OCI-LY3 (cell line): ENCODE measurements at regions not wholly inside any gene's neighbourhood (a gene's known extent, or its start where the extent isn't known, plus 50 kb on each side); places are given as distances from the start of the nearest gene placed in this dataset.

ENCODE experiments used
- H2AFZ ChIP-seq: fragments of 200-600, 300-600 bp; shearing (Covaris generic); 2 replicates; pipeline ENCODE4 v1.6.0; 2014; ENCODE audit warnings: antibody characterized with exemption, low read depth, low read length
- H3K27ac ChIP-seq: fragments of 200-600, 300-600 bp; sonication (generic); 2 replicates; pipeline ENCODE4 v1.5.1; 2014; ENCODE audit warnings: mild to moderate bottlenecking, low read length, moderate library complexity, mixed read lengths
- H3K27me3 ChIP-seq: fragments of 200-600, 300-600 bp; sonication (generic); 2 replicates; pipeline ENCODE4 v1.6.1; 2014; ENCODE audit warnings: low read depth, low read length, mixed read lengths
- H3K36me3 ChIP-seq: fragments of 200-600, 300-600 bp; sonication (generic); replicated peaks from 2 replicates; pipeline ENCODE3; 2014; ENCODE audit warnings: low read depth, low read length, mixed read lengths
- H3K4me1 ChIP-seq: fragments of 300-600, 200-600 bp; sonication (generic); 2 replicates; pipeline ENCODE4 v1.6.1; 2014; ENCODE audit warnings: low read length, mixed read lengths
- H3K4me2 ChIP-seq: fragments of 200-600, 300-600 bp; sonication (generic); 2 replicates; pipeline ENCODE4 v1.6.1; 2014; ENCODE audit warnings: low read length, mixed read lengths
- H3K4me3 ChIP-seq: fragments of 300-600, 200-600 bp; sonication (generic); 2 replicates; pipeline ENCODE4 v1.5.1; 2014; ENCODE audit warnings: antibody characterized with exemption, mild to moderate bottlenecking, low read length, moderate library complexity
- H3K79me2 ChIP-seq: fragments of 300-600, 200-600 bp; shearing (Covaris generic); 2 replicates; pipeline ENCODE4 v1.6.1; 2014; ENCODE audit warnings: mild to moderate bottlenecking, low read length, mixed read lengths
- H3K9ac ChIP-seq: fragments of 300-600, 200-600 bp; shearing (Covaris generic); 2 replicates; pipeline ENCODE4 v1.6.0; 2014; ENCODE audit warnings: mild to moderate bottlenecking, low read length, moderate library complexity
- H3K9me3 ChIP-seq: fragments of 200-600, 300-600 bp; shearing (Covaris generic); 2 replicates; pipeline ENCODE4 v1.6.1; 2014; ENCODE audit warnings: low read length, mixed read lengths; ENCODE audit not compliant: insufficient read depth
- H4K20me1 ChIP-seq: fragments of 200-600, 300-600 bp; sonication (generic); 2 replicates; pipeline ENCODE4 v1.6.1; 2016; ENCODE audit warnings: low read length, mixed read lengths; ENCODE audit not compliant: insufficient read depth
- EZH2phosphoT487 ChIP-seq: fragments of 200-600 bp; shearing (Covaris generic); IDR thresholded peaks from 2 replicates; pipeline ENCODE4 v1.6.1; 2018; ENCODE audit warnings: antibody characterized with exemption, mixed run types, low read depth
- TF ChIP-seq, protein P1 (sequence below): fragments of 200-600, 300-600 bp; sonication (generic); IDR thresholded peaks from 2 replicates; pipeline ENCODE4 v1.5.1; 2014; ENCODE audit warnings: antibody characterized with exemption, low read length, low read depth

DNA sequence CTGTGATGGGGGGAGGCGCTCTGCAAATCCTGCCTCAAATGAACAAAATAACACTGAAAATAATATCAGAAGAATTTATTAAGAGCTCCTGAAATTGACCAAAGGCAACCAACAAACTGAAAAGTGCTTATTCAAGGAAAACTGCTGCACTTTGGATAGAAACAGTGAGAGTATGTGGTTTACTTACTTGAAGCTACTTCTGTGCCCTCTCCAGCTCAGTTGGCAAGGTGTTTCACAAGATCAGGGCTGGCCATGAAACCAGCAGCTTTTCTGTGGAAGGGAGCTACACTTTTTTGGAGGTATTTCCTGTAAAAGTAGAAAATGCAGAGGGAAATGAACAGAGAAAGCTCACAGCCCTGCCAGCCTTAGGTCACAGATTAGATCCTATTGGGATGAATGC is 310.0 kb upstream of the SPAG17 start:
- no peaks in the 10 kb centered on the region for H3K4me1 ChIP-seq
- no peaks in the 10 kb centered on the region for H4K20me1 ChIP-seq
- no peaks in the 10 kb centered on the region for H3K27me3 ChIP-seq
- no peaks in the 10 kb centered on the region for H3K9me3 ChIP-seq
- H3K4me3 ChIP-seq = no peak overlapping the region
- no peaks in the 10 kb centered on the region for H3K36me3 ChIP-seq
- H3K79me2 ChIP-seq = no peaks in the 10 kb centered on the region
- H3K27ac ChIP-seq = no peak overlapping the region
- no peak overlapping the region for H3K9ac ChIP-seq
- TF ChIP-seq, protein P1, sequence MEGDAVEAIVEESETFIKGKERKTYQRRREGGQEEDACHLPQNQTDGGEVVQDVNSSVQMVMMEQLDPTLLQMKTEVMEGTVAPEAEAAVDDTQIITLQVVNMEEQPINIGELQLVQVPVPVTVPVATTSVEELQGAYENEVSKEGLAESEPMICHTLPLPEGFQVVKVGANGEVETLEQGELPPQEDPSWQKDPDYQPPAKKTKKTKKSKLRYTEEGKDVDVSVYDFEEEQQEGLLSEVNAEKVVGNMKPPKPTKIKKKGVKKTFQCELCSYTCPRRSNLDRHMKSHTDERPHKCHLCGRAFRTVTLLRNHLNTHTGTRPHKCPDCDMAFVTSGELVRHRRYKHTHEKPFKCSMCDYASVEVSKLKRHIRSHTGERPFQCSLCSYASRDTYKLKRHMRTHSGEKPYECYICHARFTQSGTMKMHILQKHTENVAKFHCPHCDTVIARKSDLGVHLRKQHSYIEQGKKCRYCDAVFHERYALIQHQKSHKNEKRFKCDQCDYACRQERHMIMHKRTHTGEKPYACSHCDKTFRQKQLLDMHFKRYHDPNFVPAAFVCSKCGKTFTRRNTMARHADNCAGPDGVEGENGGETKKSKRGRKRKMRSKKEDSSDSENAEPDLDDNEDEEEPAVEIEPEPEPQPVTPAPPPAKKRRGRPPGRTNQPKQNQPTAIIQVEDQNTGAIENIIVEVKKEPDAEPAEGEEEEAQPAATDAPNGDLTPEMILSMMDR = no peak
- TF ChIP-seq EZH2phosphoT487 = no peak
- H3K4me2 ChIP-seq = no peak overlapping the region
- no peak overlapping the region for H2AFZ ChIP-seq

DNA sequence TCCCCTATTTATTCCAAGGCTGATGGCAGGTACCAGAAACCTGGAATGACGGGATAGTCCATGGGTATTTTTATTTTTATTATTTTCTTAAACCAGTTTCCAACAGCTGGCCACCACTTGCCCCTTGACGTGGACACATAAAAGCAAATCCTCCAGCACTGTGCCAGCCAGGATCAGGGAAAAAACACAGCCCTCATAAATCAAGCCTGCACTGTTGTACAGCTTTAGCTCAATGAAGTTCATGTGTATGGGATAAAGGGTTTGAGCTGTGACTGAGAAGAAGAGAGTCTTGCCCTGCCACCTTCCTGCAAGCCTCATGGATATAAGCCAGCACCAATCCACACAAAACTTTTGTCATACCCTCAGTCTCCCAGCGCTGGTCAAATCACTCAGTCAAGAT is 303.8 kb upstream of the SPAG17 start:
- H4K20me1 ChIP-seq = no peaks in the 10 kb centered on the region
- H3K9me3 ChIP-seq = no peaks in the 10 kb centered on the region
- no peaks in the 10 kb centered on the region for H3K79me2 ChIP-seq
- no peak for TF ChIP-seq EZH2phosphoT487
- TF ChIP-seq, protein P1 = no peak
- H3K4me3 ChIP-seq = no peak overlapping the region
- no peak overlapping the region for H2AFZ ChIP-seq
- H3K27me3 ChIP-seq = no peaks in the 10 kb centered on the region
- H3K4me1 ChIP-seq = no peaks in the 10 kb centered on the region
- H3K27ac ChIP-seq = no peak overlapping the region
- H3K9ac ChIP-seq = no peak overlapping the region
- no peak overlapping the region for H3K4me2 ChIP-seq
- H3K36me3 ChIP-seq = no peaks in the 10 kb centered on the region

DNA sequence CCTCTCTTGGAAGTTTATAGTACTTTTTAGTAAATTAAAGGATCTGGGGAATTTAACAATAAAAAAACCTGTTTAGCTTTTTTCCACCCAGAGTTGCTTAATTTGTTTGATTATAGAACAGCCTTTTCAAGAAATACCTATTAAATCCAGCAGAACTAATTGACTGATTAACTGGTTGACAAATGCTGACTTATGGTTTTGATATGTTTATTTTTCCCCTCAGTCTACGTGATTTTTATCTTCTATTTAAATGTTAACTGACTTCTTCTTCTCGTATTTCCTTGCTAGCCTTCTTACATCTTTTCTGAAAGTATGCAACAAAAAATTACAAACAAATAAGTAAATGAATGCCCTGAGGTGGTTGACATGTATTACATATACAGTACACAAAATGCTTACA is 302.9 kb upstream of the SPAG17 start:
- Histone ChIP-seq H3K4me2 (no peak overlapping the region), H3K36me3 (no peaks in the 10 kb centered on the region), H3K9me3 (no peaks in the 10 kb centered on the region), H3K9ac (no peak overlapping the region), H3K27me3 (no peaks in the 10 kb centered on the region), H4K20me1 (no peaks in the 10 kb centered on the region), H2AFZ (no peak overlapping the region), H3K79me2 (no peaks in the 10 kb centered on the region), H3K4me3 (no peak overlapping the region), H3K27ac (no peak overlapping the region), H3K4me1 (no peaks in the 10 kb centered on the region)
- TF ChIP-seq, protein P1 = no peak
- no peak for TF ChIP-seq EZH2phosphoT487

DNA sequence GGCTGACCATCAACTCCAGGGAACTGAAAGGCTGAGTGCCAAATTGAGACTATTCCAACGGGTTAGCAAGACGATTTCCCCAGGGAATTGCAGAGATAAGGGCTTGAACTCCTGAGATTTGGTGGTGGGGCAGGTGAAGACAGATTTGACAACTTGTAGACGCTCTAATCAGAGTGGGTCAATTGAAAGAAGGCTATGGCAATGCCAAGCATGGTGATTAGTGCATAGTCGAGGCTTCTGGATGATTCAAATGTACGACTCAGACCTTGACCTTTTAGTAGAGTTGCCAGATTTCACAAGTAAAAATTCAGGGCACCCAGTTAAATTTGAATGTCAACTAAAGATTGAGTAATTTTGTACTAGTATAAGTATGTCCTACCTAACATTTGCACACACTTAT is 302.1 kb upstream of the SPAG17 start:
- no peak overlapping the region for H3K4me3 ChIP-seq
- TF ChIP-seq, protein P1 = no peak
- TF ChIP-seq EZH2phosphoT487 = no peak

More for the DNA sequence above, 302.1 kb upstream of the SPAG17 start:
- Histone ChIP-seq H3K79me2 (no peaks in the 10 kb centered on the region), H3K27ac (no peak overlapping the region), H3K36me3 (no peaks in the 10 kb centered on the region), H4K20me1 (no peaks in the 10 kb centered on the region), H3K27me3 (no peaks in the 10 kb centered on the region), H2AFZ (no peak overlapping the region), H3K9ac (no peak overlapping the region), H3K4me2 (no peak overlapping the region), H3K9me3 (no peaks in the 10 kb centered on the region), H3K4me1 (no peaks in the 10 kb centered on the region)
